GM12878 (cell line): ENCODE measurements at regions not wholly inside any gene's neighbourhood (a gene's known extent, or its start where the extent isn't known, plus 50 kb on each side); places are given as distances from the start of the nearest gene placed in this dataset.

Experiments
- ATAC-seq: fragments of 200-7000 bp; cut with Tn5 transposase; 3 replicates; pipeline ENCODE4 v1.9.1; 2020; ENCODE audit warnings: mild to moderate bottlenecking, moderate library complexity
- BruUV-seq: library from RNA; stranded (reverse); fragments of 400-500 nt; replicated peaks from 2 replicates; lab custom pipeline; 2021; lab: Mats Ljungman, UMichigan
- CTCF ChIA-PET: fragments of 300-600 bp; sonication (Branson Sonifier 250); formaldehyde crosslinking; extraction: SDS; loops from one replicate; lab custom pipeline; 2021; ENCODE audit warnings: inconsistent platforms; lab: Yijun Ruan, JAX
- POLR2A ChIA-PET: fragments of 350-600 bp; formaldehyde crosslinking; extraction: SDS; loops from one replicate; lab custom pipeline; 2021; ENCODE audit warnings: inconsistent platforms; lab: Charles Lee
- RAD21 ChIA-PET: fragments of 300-600 bp; sonication (Branson Sonifier 250); formaldehyde crosslinking; loops from one replicate; lab custom pipeline; 2023; ENCODE audit warnings: antibody characterized with exemption; ENCODE audit not compliant: unreplicated experiment; lab: Charles Lee
- SMC1A ChIA-PET: fragments of 300-600 bp; sonication (Branson Sonifier 250); formaldehyde crosslinking; loops from one replicate; lab custom pipeline; 2023; ENCODE audit not compliant: unreplicated experiment, uncharacterized antibody; lab: Charles Lee
- DNase-seq: peaks from one replicate; pipeline ENCODE4 v3.0.0-alpha.2; 2011; ENCODE audit warnings: low read depth, low spot score
- FAIRE-seq: peaks from 3 replicates; lab custom pipeline; 2011; peaks lifted over from hg19 to GRCh38; lab: Jason Lieb, UNC
- H2AFZ ChIP-seq: 2 replicates; pipeline ENCODE4 v1.6.0; 2011; ENCODE audit warnings: low read depth, low read length, control low read depth; ENCODE audit not compliant: control insufficient read depth
- H3K27ac ChIP-seq: 2 replicates; pipeline ENCODE4 v1.5.1; 2011; ENCODE audit warnings: control low read depth; ENCODE audit not compliant: control insufficient read depth, insufficient read depth
- H3K27me3 ChIP-seq, 2 experiments: replicated peaks in 1 of 2; 2 replicates each; pipeline versions ENCODE4 v1.6.0 to v1.6.1; 2011; ENCODE audit warnings: low read length in 1 of 2; ENCODE audit not compliant: control insufficient read depth in 2 of 2, insufficient read depth in 2 of 2
- H3K36me3 ChIP-seq, 2 experiments: 2 replicates each; pipeline ENCODE4 v1.5.1; 2011; ENCODE audit warnings: low read length in 1 of 2; ENCODE audit not compliant: control insufficient read depth in 2 of 2, insufficient read depth in 2 of 2
- H3K4me1 ChIP-seq: 2 replicates; pipeline ENCODE4 v1.6.1; 2011; ENCODE audit warnings: mild to moderate bottlenecking, low read length, moderate library complexity, mixed read lengths; ENCODE audit not compliant: control insufficient read depth, insufficient read depth
- H3K4me2 ChIP-seq: 2 replicates; pipeline ENCODE4 v1.6.0; 2011; ENCODE audit warnings: control low read depth; ENCODE audit not compliant: control insufficient read depth, insufficient read depth
- H3K4me3 ChIP-seq: fragments of 200-600 bp; sonication (generic); 2 replicates; pipeline ENCODE4 v1.5.1; 2016
- H3K79me2 ChIP-seq: 2 replicates; pipeline ENCODE4 v1.6.0; 2011; ENCODE audit warnings: low read length; ENCODE audit not compliant: control insufficient read depth, insufficient read depth
- H3K9ac ChIP-seq: 2 replicates; pipeline ENCODE4 v1.8.0; 2011; ENCODE audit warnings: low read length, control low read depth, mixed read lengths; ENCODE audit not compliant: control insufficient read depth, insufficient read depth
- H3K9me3 ChIP-seq: replicated peaks from 3 replicates; pipeline ENCODE4 v1.5.1; 2011; ENCODE audit warnings: mild to moderate bottlenecking, low read length; ENCODE audit not compliant: control insufficient read depth, insufficient read depth
- H4K20me1 ChIP-seq: 2 replicates; pipeline ENCODE4 v1.6.0; 2011; ENCODE audit not compliant: control insufficient read depth, insufficient read depth
- BRCA1 ChIP-seq: IDR thresholded peaks from 2 replicates; pipeline ENCODE4 v1.6.1; 2011; ENCODE audit warnings: low read depth, low read length, improper control_type of control experiment
- E2F4 ChIP-seq: IDR thresholded peaks from 2 replicates; pipeline ENCODE4 v1.6.1; 2012; ENCODE audit warnings: low read depth, low read length, improper control_type of control experiment
- EGR1 ChIP-seq, 2 experiments: IDR thresholded peaks; 1 replicate in 1 of 2; 2 replicates in 1 of 2; pipeline ENCODE4 v1.6.1; 2011 to 2012; ENCODE audit warnings: low read depth in 2 of 2, low read length in 2 of 2, borderline replicate concordance in 1 of 2, mild to moderate bottlenecking in 1 of 2, moderate library complexity in 1 of 2
- FOXM1 ChIP-seq: IDR thresholded peaks from 2 replicates; pipeline ENCODE4 v1.6.1; 2012; ENCODE audit warnings: low read depth, mild to moderate bottlenecking, inconsistent platforms, low read length, moderate library complexity
- GABPA ChIP-seq: IDR thresholded peaks from 2 replicates; pipeline ENCODE4 v1.6.1; 2014; ENCODE audit warnings: antibody characterized with exemption, low read depth, mild to moderate bottlenecking, inconsistent platforms
- HCFC1 ChIP-seq: fragments of 150-350 bp; IDR thresholded peaks from 2 replicates; pipeline ENCODE4 v1.6.1; 2014; ENCODE audit warnings: low read length
- HDAC2 ChIP-seq: fragments of 200-600 bp; sonication (generic); IDR thresholded peaks from 2 replicates; pipeline ENCODE4 v1.6.1; 2017
- IKZF2 ChIP-seq, 2 experiments: fragments of 450-650 bp; IDR thresholded peaks; 2 replicates each; pipeline ENCODE4 v1.6.1; 2017; ENCODE audit warnings: mild to moderate bottlenecking in 2 of 2, moderate library complexity in 2 of 2
- JUNB ChIP-seq: IDR thresholded peaks from 2 replicates; pipeline ENCODE4 v1.6.1; 2016; ENCODE audit warnings: antibody characterized with exemption, mild to moderate bottlenecking
- MEF2A ChIP-seq: IDR thresholded peaks from 2 replicates; pipeline ENCODE4 v1.6.1; 2011; ENCODE audit warnings: low read depth, mild to moderate bottlenecking, low read length, moderate library complexity; ENCODE audit not compliant: insufficient read depth
- MTA3 ChIP-seq: IDR thresholded peaks from 2 replicates; pipeline ENCODE4 v1.6.1; 2012; ENCODE audit warnings: low read length, inconsistent platforms, borderline replicate concordance
- NR2F1 ChIP-seq: fragments of 450-650 bp; conservative IDR thresholded peaks from 2 replicates; pipeline ENCODE4 v1.6.1; 2017; ENCODE audit warnings: mild to moderate bottlenecking
- NRF1 ChIP-seq: conservative IDR thresholded peaks from 2 replicates; pipeline ENCODE4 v1.6.1; 2011; ENCODE audit warnings: mild to moderate bottlenecking, low read depth, low read length, improper control_type of control experiment
- POLR2AphosphoS5 ChIP-seq: IDR thresholded peaks from 2 replicates; pipeline ENCODE4 v1.6.1; 2011; ENCODE audit warnings: mild to moderate bottlenecking, low read length, inconsistent platforms
- POU2F2 ChIP-seq: IDR thresholded peaks from 3 replicates; pipeline ENCODE4 v1.6.1; 2011; ENCODE audit warnings: low read depth, mild to moderate bottlenecking, low read length, borderline replicate concordance
- RAD51 ChIP-seq: fragments of 450-650 bp; IDR thresholded peaks from 2 replicates; pipeline ENCODE4 v1.6.1; 2016; ENCODE audit warnings: moderate library complexity, mild to moderate bottlenecking, inconsistent platforms
- RCOR1 ChIP-seq: conservative IDR thresholded peaks from 2 replicates; pipeline ENCODE4 v1.6.1; 2012; ENCODE audit warnings: low read depth, low read length, improper control_type of control experiment
- SMC3 ChIP-seq: IDR thresholded peaks from 2 replicates; pipeline ENCODE4 v1.6.1; 2011; ENCODE audit warnings: low read length, improper control_type of control experiment, borderline replicate concordance
- SP1 ChIP-seq: IDR thresholded peaks from one replicate; pipeline ENCODE4 v1.6.1; 2011; ENCODE audit warnings: low read depth, low read length
- YBX1 ChIP-seq: fragments of 450-650 bp; IDR thresholded peaks from 2 replicates; pipeline ENCODE4 v1.6.1; 2016; ENCODE audit warnings: antibody characterized with exemption
- ZNF384 ChIP-seq: IDR thresholded peaks from 2 replicates; pipeline ENCODE4 v1.6.1; 2012; ENCODE audit warnings: low read depth, mild to moderate bottlenecking, low read length, improper control_type of control experiment, borderline replicate concordance
- WGBS: methylation state at CpG from one replicate; pipeline ENCODE4 v1.1.6; 2016; ENCODE audit warnings: low lambda C conversion rate; ENCODE audit not compliant: insufficient replicate concordance, insufficient coverage; ENCODE audit errors: missing lambda C conversion rate; 5-methylcytosine and 5-hydroxymethylcytosine counted together
- in situ Hi-C: fragments of 300-500 bp; cut with MboI; formaldehyde crosslinking; loops from 9 replicates; pipeline ENCODE4 v1.14.3; 2018; ENCODE audit warnings: mixed read lengths
- intact Hi-C: fragments of 100-400 bp; cut with micrococcal nuclease; formaldehyde crosslinking; loops from one replicate; pipeline ENCODE4 v1.14.2; 2022; ENCODE audit not compliant: unreplicated experiment

DNA sequence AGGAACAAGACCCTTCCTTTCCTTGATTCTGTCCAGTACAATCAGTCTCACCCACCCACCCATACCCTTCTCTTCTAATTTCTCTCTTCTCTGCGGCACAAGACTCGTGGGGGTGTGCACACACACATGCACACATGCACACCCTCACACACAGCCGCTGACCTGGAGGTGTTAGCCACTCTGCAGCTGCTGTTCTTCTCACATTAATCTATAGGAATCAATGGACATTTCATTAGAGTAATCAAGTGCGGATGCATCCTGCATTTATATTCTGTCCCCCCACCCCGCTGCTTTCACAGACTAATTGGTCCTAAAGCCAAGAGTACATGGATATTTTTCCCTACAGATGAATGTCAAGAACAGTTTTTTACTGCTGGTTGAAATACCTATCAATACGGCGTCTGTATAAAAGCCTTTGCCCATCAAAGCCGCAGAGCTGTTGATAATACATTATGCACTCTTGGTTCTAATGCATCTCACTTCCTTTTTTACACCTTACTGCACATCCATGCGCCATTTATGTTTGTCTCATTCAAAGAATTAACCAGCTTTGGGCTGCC lies 186.5 kb upstream of the ONECUT1 start (continued):
- TF ChIP-seq EGR1 (IDR thresholded peaks at IDR 0.05; ENCODE audit: borderline replicate concordance in 1 of 2, low read depth in 2 of 2, low read length in 2 of 2), result no peak
- TF ChIP-seq RAD51, result no peak
- TF ChIP-seq JUNB, result no peak

GRCh38 chr15:52975941-52976449 lies 185.9 kb upstream of the ONECUT1 start:
- H3K9ac ChIP-seq, result no peak overlapping the region
- DNase-seq, result no peak
- H3K79me2 ChIP-seq, result no peaks in the 10 kb centered on the region
- 36% methylated on average over 3 of the region's 4 CpGs for WGBS
- intact Hi-C loops, result no loop called here
- no peaks in the 10 kb centered on the region for H3K9me3 ChIP-seq
- no peak for ATAC-seq
- TF ChIP-seq MTA3 (no peak), GABPA (no peak), HDAC2 (no peak), MEF2A (no peak), HCFC1 (no peak), EGR1 (IDR thresholded peaks at IDR 0.05; ENCODE audit: borderline replicate concordance in 1 of 2, low read depth in 2 of 2, low read length in 2 of 2) (no peak), FOXM1 (no peak), ZNF384 (no peak), IKZF2 (IDR thresholded peaks at IDR 0.05) (no peak), NRF1 (no peak), SMC3 (no peak), NR2F1 (no peak), SP1 (no peak), POLR2AphosphoS5 (no peak), POU2F2 (no peak), RCOR1 (no peak), E2F4 (no peak), BRCA1 (no peak), YBX1 (no peak)
- no peaks in the 10 kb centered on the region for H3K27me3 ChIP-seq
- no peaks in the 10 kb centered on the region for H3K4me1 ChIP-seq
- ChIA-PET RAD21 (no interaction called here), POLR2A (no interaction called here), CTCF (no interaction called here), SMC1A (no interaction called here)
- H3K4me2 ChIP-seq, result no peak overlapping the region
- in situ Hi-C loops, result no loop called here
- H3K27ac ChIP-seq, result no peak overlapping the region
- H4K20me1 ChIP-seq, result no peaks in the 10 kb centered on the region
- H2AFZ ChIP-seq, result no peak overlapping the region
- no peak for FAIRE-seq
- H3K4me3 ChIP-seq, result no peak overlapping the region
- BruUV-seq, result no TSS peak
- no peaks in the 10 kb centered on the region for H3K36me3 ChIP-seq
